GM21515 (cell line): ENCODE measurements at regions not wholly inside any gene's neighbourhood (a gene's known extent, or its start where the extent isn't known, plus 50 kb on each side); places are given as distances from the start of the nearest gene placed in this dataset.

Experiments
- ATAC-seq: cut with Tn5 transposase; IDR thresholded peaks from one replicate; pipeline ENCODE4 v1.9.1; 2021; ENCODE audit not compliant: unreplicated experiment

GRCh38 chrX:10811111-10811510, 190.7 kb upstream of the MID1 start:
- no peak for ATAC-seq

GRCh38 chrX:10813761-10814160, 193.4 kb upstream of the MID1 start:
- no peak for ATAC-seq

- ATAC-seq, result no peak
These were observed 198.3 kb upstream of the MID1 start for GRCh38 chrX:10818651-10819050.

GRCh38 chrX:10819973-10820372, 199.6 kb upstream of the MID1 start:
- no peak for ATAC-seq

- ATAC-seq, result no peak
These were observed 200.9 kb upstream of the MID1 start for GRCh38 chrX:10821293-10821692.

GRCh38 chrX:10828036-10828435, 207.7 kb upstream of the MID1 start:
- ATAC-seq, result no peak

- ATAC-seq, result no peak
These were observed 208.3 kb upstream of the MID1 start for GRCh38 chrX:10828640-10829039.

- no peak for ATAC-seq
These were observed 211.5 kb upstream of the MID1 start for GRCh38 chrX:10831716-10832502.

GRCh38 chrX:10833299-10834169, 213.1 kb upstream of the MID1 start:
- ATAC-seq, result no peak

GRCh38 chrX:10841579-10841978, 221.2 kb upstream of the MID1 start:
- ATAC-seq, result no peak

GRCh38 chrX:10842646-10843045, 222.3 kb upstream of the MID1 start:
- no peak for ATAC-seq

GRCh38 chrX:10847333-10847732, 226.9 kb upstream of the MID1 start:
- no peak for ATAC-seq

- no peak for ATAC-seq
These were observed 231.4 kb upstream of the MID1 start for GRCh38 chrX:10851809-10852208.

- ATAC-seq, result no peak
These were observed 234.2 kb upstream of the MID1 start for GRCh38 chrX:10854594-10854993.

GRCh38 chrX:10855845-10856244, 235.5 kb upstream of the MID1 start:
- no peak for ATAC-seq

GRCh38 chrX:10856797-10857196, 236.4 kb upstream of the MID1 start:
- no peak for ATAC-seq

- no peak for ATAC-seq
These were observed 239.0 kb upstream of the MID1 start for GRCh38 chrX:10859353-10859752.

GRCh38 chrX:10875995-10876394, 235.1 kb upstream of the HCCS start:
- ATAC-seq, result no peak

GRCh38 chrX:10882484-10882883, 228.6 kb upstream of the HCCS start:
- no peak for ATAC-seq

- no peak for ATAC-seq
These were observed 226.9 kb upstream of the HCCS start for GRCh38 chrX:10884246-10884645.

- no peak for ATAC-seq
These were observed 218.4 kb upstream of the HCCS start for GRCh38 chrX:10892621-10893225.

GRCh38 chrX:10893366-10893765, 217.8 kb upstream of the HCCS start:
- ATAC-seq, result no peak
